Uterus (tissue), 3 donors: ENCODE measurements at regions not wholly inside any gene's neighbourhood (a gene's known extent, or its start where the extent isn't known, plus 50 kb on each side); places are given as distances from the start of the nearest gene placed in this dataset.
A peak's percentile ranks its signal among the peaks of the same experiment; 100 is the strongest.
"Not testable (repeated sequence)": the region's sequence is repeated elsewhere in the genome, so short reads cannot be mapped to it uniquely, and the experiment has no call there.

ENCODE experiments used
- DNase-seq, 2 donors: peaks; one replicate each; pipeline ENCODE4 v3.0.0-alpha.2; 2019 to 2020
- H3K27ac ChIP-seq, 2 donors: fragments of 200-600 bp; sonication (generic); 1 replicate in 1 of 2; 2 replicates in 1 of 2; pipeline ENCODE4 v1.5.1; 2016 to 2018
- H3K27me3 ChIP-seq, 2 donors: fragments of 200-600 bp; sonication (generic); one replicate each; pipeline ENCODE4 v1.5.1; 2018 to 2019; ENCODE audit warnings: control low read depth in 1 of 2
- H3K36me3 ChIP-seq, 2 donors: fragments of 200-600 bp; sonication (generic); one replicate each; pipeline ENCODE4 v1.5.1; 2019; ENCODE audit warnings: control low read depth in 1 of 2
- H3K4me1 ChIP-seq, 2 donors: fragments of 200-600 bp; sonication (generic); one replicate each; pipeline ENCODE4 v1.5.1; 2018 to 2019; ENCODE audit warnings: control low read depth in 1 of 2
- H3K4me3 ChIP-seq, 2 donors: fragments of 200-600 bp; sonication (generic); 1 replicate in 1 of 2; 2 replicates in 1 of 2; pipeline ENCODE4 v1.5.1; 2018 to 2019; ENCODE audit warnings: mild to moderate bottlenecking in 1 of 2
- H3K9me3 ChIP-seq, 2 donors: fragments of 200-600 bp; sonication (generic); one replicate each; pipeline ENCODE4 v1.5.1; 2019; ENCODE audit warnings: control low read depth in 1 of 2
- POLR2A ChIP-seq, 2 donors: fragments of 450-650 bp; IDR thresholded peaks; one replicate each; pipeline ENCODE4 v1.6.1; 2016; ENCODE audit warnings: antibody characterized with exemption in 2 of 2, mild to moderate bottlenecking in 1 of 2, moderate library complexity in 1 of 2
- intact Hi-C: fragments of 100-400 bp; cut with DNase I; formaldehyde crosslinking; loops from one replicate; pipeline ENCODE4 v1.15.1; 2023; ENCODE audit warnings: low total_unique reads
- TF ChIP-seq, protein P1 (sequence below), 4 experiments: fragments of 200-600 bp in 2 of 4; fragments of 450-650 bp in 2 of 4; sonication (generic) in 2 of 4; IDR thresholded peaks; one replicate each; pipeline ENCODE4 v1.5.1; 2016 to 2019; ENCODE audit warnings: antibody characterized with exemption in 4 of 4, mild to moderate bottlenecking in 2 of 4, moderate library complexity in 1 of 4
- donor health status: DM: yes; HTN: yes; CAD: no.

- no peaks in the 10 kb centered on the region for H3K36me3 ChIP-seq
- DNase-seq: no peak
- no peaks in the 10 kb centered on the region for H3K4me1 ChIP-seq
- no peaks in the 10 kb centered on the region for H3K9me3 ChIP-seq
- H3K4me3 ChIP-seq: no peak overlapping the region
- intact Hi-C loops: no loop called here
- TF ChIP-seq, protein P1, sequence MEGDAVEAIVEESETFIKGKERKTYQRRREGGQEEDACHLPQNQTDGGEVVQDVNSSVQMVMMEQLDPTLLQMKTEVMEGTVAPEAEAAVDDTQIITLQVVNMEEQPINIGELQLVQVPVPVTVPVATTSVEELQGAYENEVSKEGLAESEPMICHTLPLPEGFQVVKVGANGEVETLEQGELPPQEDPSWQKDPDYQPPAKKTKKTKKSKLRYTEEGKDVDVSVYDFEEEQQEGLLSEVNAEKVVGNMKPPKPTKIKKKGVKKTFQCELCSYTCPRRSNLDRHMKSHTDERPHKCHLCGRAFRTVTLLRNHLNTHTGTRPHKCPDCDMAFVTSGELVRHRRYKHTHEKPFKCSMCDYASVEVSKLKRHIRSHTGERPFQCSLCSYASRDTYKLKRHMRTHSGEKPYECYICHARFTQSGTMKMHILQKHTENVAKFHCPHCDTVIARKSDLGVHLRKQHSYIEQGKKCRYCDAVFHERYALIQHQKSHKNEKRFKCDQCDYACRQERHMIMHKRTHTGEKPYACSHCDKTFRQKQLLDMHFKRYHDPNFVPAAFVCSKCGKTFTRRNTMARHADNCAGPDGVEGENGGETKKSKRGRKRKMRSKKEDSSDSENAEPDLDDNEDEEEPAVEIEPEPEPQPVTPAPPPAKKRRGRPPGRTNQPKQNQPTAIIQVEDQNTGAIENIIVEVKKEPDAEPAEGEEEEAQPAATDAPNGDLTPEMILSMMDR (IDR thresholded peaks at IDR 0.05): no peak
- TF ChIP-seq POLR2A (IDR thresholded peaks at IDR 0.05): no peak
- no peaks in the 10 kb centered on the region for H3K27me3 ChIP-seq
- peak overlapping the region; percentile 64 for H3K27ac ChIP-seq
These were observed 227.4 kb downstream of the DLEU7 start for GRCh38 chr13:50616101-50616500.

- intact Hi-C loops: no loop called here
- no peaks in the 10 kb centered on the region for H3K9me3 ChIP-seq
- TF ChIP-seq POLR2A (IDR thresholded peaks at IDR 0.05): no peak
- TF ChIP-seq, protein P1 (IDR thresholded peaks at IDR 0.05): no peak
- H3K27me3 ChIP-seq: no peaks in the 10 kb centered on the region
- no peaks in the 10 kb centered on the region for H3K4me1 ChIP-seq
- peak overlapping the region; percentile 64 for H3K27ac ChIP-seq
- H3K36me3 ChIP-seq: no peaks in the 10 kb centered on the region
- H3K4me3 ChIP-seq: no peak overlapping the region
- DNase-seq: peak in 1 of 2 donors; percentile 41
These were observed 226.3 kb downstream of the DLEU7 start for GRCh38 chr13:50617134-50617721.

GRCh38 chr13:50618206-50618605 is 225.3 kb downstream of the DLEU7 start:
- Histone ChIP-seq H3K4me3 (no peak overlapping the region), H3K27me3 (no peaks in the 10 kb centered on the region), H3K4me1 (no peaks in the 10 kb centered on the region), H3K9me3 (no peaks in the 10 kb centered on the region), H3K36me3 (no peaks in the 10 kb centered on the region), H3K27ac (peak overlapping the region; percentile 15 to 64)
- intact Hi-C loops: no loop called here
- DNase-seq: no peak
- TF ChIP-seq, protein P1 (IDR thresholded peaks at IDR 0.05): no peak
- TF ChIP-seq POLR2A (IDR thresholded peaks at IDR 0.05): no peak

GRCh38 chr13:50626101-50626547 is 217.4 kb downstream of the DLEU7 start:
- Histone ChIP-seq H3K36me3 (no peaks in the 10 kb centered on the region), H3K4me3 (no peak overlapping the region), H3K27me3 (no peaks in the 10 kb centered on the region), H3K4me1 (no peaks in the 10 kb centered on the region), H3K9me3 (no peaks in the 10 kb centered on the region), H3K27ac (no peak overlapping the region)
- TF ChIP-seq, protein P1 (IDR thresholded peaks at IDR 0.05): no peak
- no peak for TF ChIP-seq POLR2A (IDR thresholded peaks at IDR 0.05)
- intact Hi-C loops: no loop called here
- DNase-seq: no peak

DNA sequence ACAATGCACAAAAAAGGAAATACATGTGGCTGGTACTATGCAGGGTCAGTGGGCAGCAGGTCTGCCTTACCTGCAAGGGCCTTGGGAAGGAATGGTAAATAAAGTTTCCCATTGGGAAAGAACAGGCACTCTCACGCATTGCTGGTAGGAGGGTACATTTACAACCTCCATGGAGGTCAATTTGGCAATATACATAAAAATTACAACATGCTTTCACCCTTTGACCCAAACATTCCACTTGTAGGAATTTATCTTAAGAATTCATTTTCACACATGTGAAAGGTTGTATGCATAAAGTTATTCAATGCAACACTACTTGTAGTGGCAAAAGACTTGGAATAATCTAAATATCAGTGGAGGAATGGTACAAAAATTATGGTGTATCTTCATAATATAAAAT is 216.4 kb downstream of the DLEU7 start:
- H3K27me3 ChIP-seq: no peaks in the 10 kb centered on the region
- H3K4me3 ChIP-seq: no peak overlapping the region
- H3K9me3 ChIP-seq: no peaks in the 10 kb centered on the region
- no peaks in the 10 kb centered on the region for H3K4me1 ChIP-seq
- intact Hi-C loops: no loop called here
- DNase-seq: no peak
- H3K27ac ChIP-seq: no peak overlapping the region
- TF ChIP-seq, protein P1 (IDR thresholded peaks at IDR 0.05): no peak
- TF ChIP-seq POLR2A (IDR thresholded peaks at IDR 0.05): no peak
- H3K36me3 ChIP-seq: no peaks in the 10 kb centered on the region

- H3K27ac ChIP-seq, H3K27me3 ChIP-seq, H3K4me1 ChIP-seq, H3K9me3 ChIP-seq, DNase-seq, H3K36me3 ChIP-seq, H3K4me3 ChIP-seq, intact Hi-C loops: not testable (repeated sequence)
These were observed 215.0 kb downstream of the DLEU7 start for GRCh38 chr13:50628512-50628911.
